GM12892 (cell line): ENCODE measurements at regions not wholly inside any gene's neighbourhood (a gene's known extent, or its start where the extent isn't known, plus 50 kb on each side); places are given as distances from the start of the nearest gene placed in this dataset.

Experiments
- POLR2A ChIP-seq: IDR thresholded peaks from 2 replicates; pipeline ENCODE4 v1.6.1; 2011; ENCODE audit warnings: low read depth, low read length, control low read depth
- POLR2AphosphoS5 ChIP-seq: IDR thresholded peaks from 2 replicates; pipeline ENCODE4 v1.6.1; 2011; ENCODE audit warnings: low read depth, low read length, control low read depth

DNA sequence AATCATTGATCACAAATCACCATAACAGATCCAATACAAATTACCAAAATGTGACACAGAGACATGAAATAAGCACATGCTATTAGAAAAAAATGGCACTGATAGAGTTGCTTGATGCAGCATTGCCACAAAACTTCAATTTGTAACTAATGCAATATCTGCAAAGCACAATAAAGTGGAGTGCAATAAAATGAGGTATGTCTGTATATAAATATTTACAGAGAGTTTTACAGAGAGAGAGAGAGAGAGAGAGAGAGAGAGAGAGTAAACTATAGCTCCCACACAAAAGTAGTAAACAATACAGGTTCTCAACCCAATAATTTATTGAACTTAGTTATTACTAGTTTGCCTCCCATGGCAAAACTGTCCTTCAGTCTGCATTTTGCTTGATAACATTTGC, 1807.0 kb downstream of the SUCLG1 start:
- no peak for TF ChIP-seq POLR2A
- TF ChIP-seq POLR2AphosphoS5: no peak
